ENCODE measurements at regions not wholly inside any gene's neighbourhood (a gene's known extent, or its start where the extent isn't known, plus 50 kb on each side); places are given as distances from the start of the nearest gene placed in this dataset.

DNA sequence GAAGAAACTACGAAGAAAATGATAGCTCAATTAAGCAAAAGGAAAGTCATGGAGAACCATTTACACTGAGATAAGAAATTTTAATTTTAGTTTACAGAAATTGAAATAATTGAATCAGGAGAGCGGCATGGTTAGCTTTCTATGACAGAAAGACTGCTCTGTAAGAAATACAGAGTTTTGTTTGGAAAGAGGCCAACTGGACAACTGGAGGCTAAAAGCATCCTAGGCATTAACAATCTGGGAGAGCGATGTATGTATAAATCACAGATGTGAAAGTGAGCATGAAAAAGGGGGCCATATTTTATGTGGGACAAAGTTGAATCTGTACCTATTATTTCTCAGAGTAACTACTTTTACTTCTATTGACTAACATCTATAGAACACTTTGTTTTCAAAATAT lies 1608.8 kb upstream of the PCDH20 start:
- H3K27me3 ChIP-seq (ENCODE audit: insufficient read depth, low read depth, severe bottlenecking), result no peaks in the 10 kb centered on the region
- DNase-seq, result no peak
- H3K4me3 ChIP-seq (ENCODE audit: low read depth, low read length), result no peak overlapping the region
- H3K27ac ChIP-seq, result no peak overlapping the region
- H3K9me3 ChIP-seq (ENCODE audit: severe bottlenecking), result no peaks in the 10 kb centered on the region
- TF ChIP-seq, protein P1, sequence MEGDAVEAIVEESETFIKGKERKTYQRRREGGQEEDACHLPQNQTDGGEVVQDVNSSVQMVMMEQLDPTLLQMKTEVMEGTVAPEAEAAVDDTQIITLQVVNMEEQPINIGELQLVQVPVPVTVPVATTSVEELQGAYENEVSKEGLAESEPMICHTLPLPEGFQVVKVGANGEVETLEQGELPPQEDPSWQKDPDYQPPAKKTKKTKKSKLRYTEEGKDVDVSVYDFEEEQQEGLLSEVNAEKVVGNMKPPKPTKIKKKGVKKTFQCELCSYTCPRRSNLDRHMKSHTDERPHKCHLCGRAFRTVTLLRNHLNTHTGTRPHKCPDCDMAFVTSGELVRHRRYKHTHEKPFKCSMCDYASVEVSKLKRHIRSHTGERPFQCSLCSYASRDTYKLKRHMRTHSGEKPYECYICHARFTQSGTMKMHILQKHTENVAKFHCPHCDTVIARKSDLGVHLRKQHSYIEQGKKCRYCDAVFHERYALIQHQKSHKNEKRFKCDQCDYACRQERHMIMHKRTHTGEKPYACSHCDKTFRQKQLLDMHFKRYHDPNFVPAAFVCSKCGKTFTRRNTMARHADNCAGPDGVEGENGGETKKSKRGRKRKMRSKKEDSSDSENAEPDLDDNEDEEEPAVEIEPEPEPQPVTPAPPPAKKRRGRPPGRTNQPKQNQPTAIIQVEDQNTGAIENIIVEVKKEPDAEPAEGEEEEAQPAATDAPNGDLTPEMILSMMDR (IDR thresholded peaks at IDR 0.05; ENCODE audit: low read depth, low read length), result no peak
- H3K36me3 ChIP-seq, result no peaks in the 10 kb centered on the region

DNA sequence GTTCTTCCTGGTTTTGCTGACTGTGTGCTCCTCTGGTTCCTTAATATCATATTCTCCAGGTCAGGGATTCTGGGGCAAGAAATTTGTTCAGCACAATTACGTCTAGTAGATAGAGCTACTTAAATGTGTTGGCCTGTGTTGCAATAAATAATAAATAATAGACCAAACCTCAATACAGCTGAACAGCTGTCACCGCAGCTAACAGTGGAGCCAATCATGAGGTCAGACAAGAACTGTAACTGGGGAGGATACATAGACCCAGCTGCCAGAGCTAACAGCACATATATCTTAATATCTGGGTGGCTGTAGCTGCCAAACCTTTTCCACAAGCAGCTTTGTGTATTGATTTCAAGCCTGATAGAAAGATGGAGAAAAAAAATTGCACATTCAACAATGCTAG lies 1596.3 kb upstream of the PCDH20 start:
- TF ChIP-seq, protein P1 (IDR thresholded peaks at IDR 0.05; ENCODE audit: low read depth, low read length), result no peak
- H3K36me3 ChIP-seq, result no peaks in the 10 kb centered on the region
- no peak overlapping the region for H3K4me3 ChIP-seq (ENCODE audit: low read depth, low read length)
- no peak for DNase-seq
- H3K27me3 ChIP-seq (ENCODE audit: insufficient read depth, low read depth, severe bottlenecking), result no peaks in the 10 kb centered on the region
- H3K27ac ChIP-seq, result no peak overlapping the region
- H3K9me3 ChIP-seq (ENCODE audit: severe bottlenecking), result no peaks in the 10 kb centered on the region

DNA sequence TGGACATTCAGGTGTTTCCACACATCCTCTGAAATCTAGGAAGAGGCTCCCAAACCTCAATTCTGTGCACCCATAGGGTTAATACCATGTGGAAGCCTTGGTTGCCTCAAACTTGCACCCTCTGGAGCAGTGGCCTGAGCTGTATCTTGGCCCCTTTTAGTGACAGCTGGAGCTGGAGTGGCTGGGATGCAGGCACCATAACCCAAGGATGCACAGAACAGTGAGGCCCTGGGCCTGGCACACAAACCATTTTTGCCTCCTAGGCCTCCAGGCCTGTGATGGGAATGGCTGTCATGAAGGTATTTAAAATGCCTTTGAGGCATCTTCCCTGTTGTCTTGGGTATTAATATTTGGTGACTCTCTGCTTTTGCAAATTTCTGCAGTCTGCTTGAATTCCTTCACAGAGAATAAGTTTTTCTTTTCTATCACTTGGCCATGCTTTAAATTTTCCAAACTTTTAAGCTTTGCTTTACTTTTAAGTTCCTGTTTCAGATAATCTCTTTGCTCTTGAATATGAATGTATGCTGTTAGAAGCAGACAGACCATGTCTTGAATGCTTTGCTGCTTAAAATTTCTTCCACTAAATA lies 1594.5 kb upstream of the PCDH20 start:
- no peak for DNase-seq
- no peaks in the 10 kb centered on the region for H3K9me3 ChIP-seq (ENCODE audit: severe bottlenecking)
- TF ChIP-seq, protein P1 (IDR thresholded peaks at IDR 0.05; ENCODE audit: low read depth, low read length), result no peak
- no peaks in the 10 kb centered on the region for H3K27me3 ChIP-seq (ENCODE audit: insufficient read depth, low read depth, severe bottlenecking)
- H3K27ac ChIP-seq, result no peak overlapping the region
- no peak overlapping the region for H3K4me3 ChIP-seq (ENCODE audit: low read depth, low read length)
- no peaks in the 10 kb centered on the region for H3K36me3 ChIP-seq

DNA sequence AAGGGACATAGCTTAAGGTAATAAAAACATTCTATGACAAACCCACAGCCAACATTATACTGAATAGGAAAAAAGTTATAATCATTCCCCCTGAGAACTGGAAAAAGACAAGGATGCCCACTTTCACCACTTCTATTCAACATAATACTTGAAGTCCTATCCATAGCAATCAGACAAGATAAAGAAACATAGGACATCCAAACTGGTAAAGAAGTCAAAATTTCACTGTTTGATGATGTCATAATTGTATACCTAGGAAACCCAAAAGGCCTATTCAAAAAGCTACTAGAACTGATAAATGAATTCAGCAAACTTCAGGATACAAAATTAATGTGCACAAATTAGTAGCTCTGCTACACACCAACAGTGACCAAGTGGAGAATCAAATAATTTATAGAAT lies 1590.0 kb upstream of the PCDH20 start:
- Histone ChIP-seq H3K36me3 (no peaks in the 10 kb centered on the region), H3K27ac (no peak overlapping the region), H3K27me3 (ENCODE audit: insufficient read depth, low read depth, severe bottlenecking) (no peaks in the 10 kb centered on the region), H3K4me3 (ENCODE audit: low read depth, low read length) (no peak overlapping the region), H3K9me3 (ENCODE audit: severe bottlenecking) (no peaks in the 10 kb centered on the region)
- DNase-seq, result no peak
- TF ChIP-seq, protein P1 (IDR thresholded peaks at IDR 0.05; ENCODE audit: low read depth, low read length), result no peak

DNA sequence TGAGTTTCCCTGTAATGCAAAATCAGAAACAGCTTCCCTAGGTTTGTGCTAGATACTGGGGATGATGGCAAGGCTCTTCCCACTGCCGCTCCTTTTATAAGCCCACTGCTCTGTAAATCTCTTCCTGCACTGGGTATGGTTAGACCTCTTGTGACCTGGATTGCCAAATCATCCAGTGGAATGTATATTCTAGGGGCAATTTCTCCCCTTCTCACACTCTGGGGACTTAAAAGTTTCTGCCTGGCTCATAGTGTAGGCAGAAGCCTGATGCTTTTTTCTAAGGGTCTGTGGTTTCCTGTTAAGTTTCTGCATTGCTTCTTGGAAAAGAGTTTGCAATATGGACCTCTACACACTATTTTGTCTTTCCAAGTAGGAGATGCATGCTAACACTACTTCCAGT lies 1582.0 kb upstream of the PCDH20 start:
- no peak overlapping the region for H3K27ac ChIP-seq
- H3K9me3 ChIP-seq (ENCODE audit: severe bottlenecking), result no peaks in the 10 kb centered on the region
- no peaks in the 10 kb centered on the region for H3K36me3 ChIP-seq
- no peaks in the 10 kb centered on the region for H3K27me3 ChIP-seq (ENCODE audit: insufficient read depth, low read depth, severe bottlenecking)
- no peak for DNase-seq
- TF ChIP-seq, protein P1 (IDR thresholded peaks at IDR 0.05; ENCODE audit: low read depth, low read length), result no peak
- no peak overlapping the region for H3K4me3 ChIP-seq (ENCODE audit: low read depth, low read length)

DNA sequence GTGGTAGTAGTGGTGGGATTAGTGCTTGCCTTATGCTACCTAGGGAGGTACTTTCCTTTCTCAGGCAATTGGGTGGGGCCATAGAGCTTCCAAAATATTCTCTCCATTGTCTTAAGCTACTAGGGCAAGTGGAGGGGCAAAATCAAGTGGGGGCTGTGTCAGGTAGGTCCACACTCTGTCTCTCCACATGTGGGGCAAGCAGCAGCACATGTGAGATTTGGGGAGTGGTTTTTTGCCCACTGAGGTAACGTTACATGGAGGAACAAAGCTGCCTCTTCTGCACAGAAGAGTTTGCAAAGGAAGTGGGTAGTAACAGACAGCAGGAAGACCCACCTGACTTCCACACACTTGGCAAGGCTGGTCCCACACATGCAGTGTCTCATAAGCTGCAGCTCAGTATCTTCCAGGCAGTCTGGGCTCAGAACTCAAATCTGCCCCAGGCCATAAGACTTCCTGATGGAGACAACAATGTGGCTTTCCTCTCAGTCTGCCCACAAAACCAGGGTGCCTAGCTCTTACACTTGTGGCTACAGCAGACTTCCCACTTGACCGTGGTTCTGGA lies 1581.5 kb upstream of the PCDH20 start:
- no peak overlapping the region for H3K27ac ChIP-seq
- no peak for DNase-seq
- TF ChIP-seq, protein P1 (IDR thresholded peaks at IDR 0.05; ENCODE audit: low read depth, low read length), result no peak
- no peaks in the 10 kb centered on the region for H3K27me3 ChIP-seq (ENCODE audit: insufficient read depth, low read depth, severe bottlenecking)
- H3K9me3 ChIP-seq (ENCODE audit: severe bottlenecking), result no peaks in the 10 kb centered on the region
- no peak overlapping the region for H3K4me3 ChIP-seq (ENCODE audit: low read depth, low read length)
- H3K36me3 ChIP-seq, result no peaks in the 10 kb centered on the region
